ENCODE measurements at regions not wholly inside any gene's neighbourhood (a gene's known extent, or its start where the extent isn't known, plus 50 kb on each side); places are given as distances from the start of the nearest gene placed in this dataset.

GRCh38 chr10:62724465-62724864 is 80.1 kb upstream of the ADO start:
- TF ChIP-seq CTCF (IDR thresholded peaks at IDR 0.05) (no peak), POLR2AphosphoS5 (IDR thresholded peaks at IDR 0.05) (no peak)

All from breast epithelium (tissue), 3 donors.